CD14-positive monocyte (primary cell): ENCODE measurements at regions not wholly inside any gene's neighbourhood (a gene's known extent, or its start where the extent isn't known, plus 50 kb on each side); places are given as distances from the start of the nearest gene placed in this dataset.
"Not testable (repeated sequence)": the region's sequence is repeated elsewhere in the genome, so short reads cannot be mapped to it uniquely, and the experiment has no call there.

ENCODE experiments used
- DNase-seq, 3 donors: peaks; one replicate each; pipeline ENCODE4 v3.0.0-alpha.2; 2011 to 2022
- H2AFZ ChIP-seq: 2 replicates; pipeline ENCODE4 v1.6.0; 2012; ENCODE audit warnings: mild to moderate bottlenecking, low read depth, low read length, inconsistent platforms; ENCODE audit not compliant: insufficient read depth, poor library complexity, severe bottlenecking
- H3K27ac ChIP-seq, 2 donors: 1 replicate in 1 of 2; 2 replicates in 1 of 2; pipeline ENCODE4 v1.5.1; 2012 to 2013; ENCODE audit warnings: low read length in 2 of 2, control low read depth in 1 of 2, inconsistent platforms in 1 of 2, low read depth in 1 of 2, mild to moderate bottlenecking in 1 of 2
- H3K27me3 ChIP-seq, 2 donors: one replicate each; pipeline versions ENCODE4 v1.6.0 to v1.6.1; 2011 to 2013; ENCODE audit warnings: low read length in 2 of 2; ENCODE audit not compliant: control insufficient read depth in 2 of 2, insufficient read depth in 2 of 2
- H3K36me3 ChIP-seq, 2 donors: replicated peaks in 1 of 2; 1 replicate in 1 of 2; 2 replicates in 1 of 2; pipeline versions ENCODE4 v1.5.1 to v1.6.1; 2012 to 2013; ENCODE audit warnings: low read length in 2 of 2, control low read depth in 1 of 2, inconsistent platforms in 1 of 2, mild to moderate bottlenecking in 1 of 2; ENCODE audit not compliant: insufficient read depth in 2 of 2, control insufficient read depth in 1 of 2
- H3K4me1 ChIP-seq, 2 donors: 1 replicate in 1 of 2; 2 replicates in 1 of 2; pipeline versions ENCODE4 v1.5.1 to v1.6.1; 2012 to 2013; ENCODE audit warnings: low read length in 2 of 2, control low read depth in 1 of 2, inconsistent platforms in 1 of 2, mild to moderate bottlenecking in 1 of 2, moderate library complexity in 1 of 2; ENCODE audit not compliant: insufficient read depth in 2 of 2, control insufficient read depth in 1 of 2
- H3K4me2 ChIP-seq: replicated peaks from 2 replicates; pipeline ENCODE3; 2012; ENCODE audit warnings: low read length, moderate library complexity, mild to moderate bottlenecking; ENCODE audit not compliant: poor library complexity, severe bottlenecking; ENCODE audit errors: extremely low read depth
- H3K4me3 ChIP-seq, 3 experiments: fragments of 200-600 bp in 1 of 3; sonication (generic) in 1 of 3; replicated peaks in 1 of 3; 1 replicate in 2 of 3; 2 replicates in 1 of 3; pipeline ENCODE4 v1.5.1; 2011 to 2013; ENCODE audit warnings: low read length in 3 of 3, mild to moderate bottlenecking in 3 of 3, control low read depth in 2 of 3, low read depth in 2 of 3, inconsistent platforms in 1 of 3, moderate library complexity in 1 of 3
- H3K79me2 ChIP-seq: 2 replicates; pipeline ENCODE4 v1.6.0; 2012; ENCODE audit warnings: mild to moderate bottlenecking, control low read depth, inconsistent platforms, low read length, moderate library complexity; ENCODE audit not compliant: insufficient read depth
- H3K9ac ChIP-seq: 2 replicates; pipeline ENCODE4 v1.6.0; 2017; ENCODE audit warnings: low read length, mild to moderate bottlenecking; ENCODE audit not compliant: insufficient read depth, poor library complexity, severe bottlenecking
- H3K9me3 ChIP-seq, 2 donors: replicated peaks in 1 of 2; 1 replicate in 1 of 2; 2 replicates in 1 of 2; pipeline versions ENCODE4 v1.5.1 to v1.6.1; 2012 to 2013; ENCODE audit warnings: low read length in 2 of 2, control low read depth in 1 of 2; ENCODE audit not compliant: control insufficient read depth in 1 of 2, insufficient read depth in 1 of 2
- H4K20me1 ChIP-seq: 2 replicates; pipeline ENCODE4 v1.6.0; 2012; ENCODE audit warnings: mild to moderate bottlenecking, low read length, control low read depth, moderate library complexity; ENCODE audit not compliant: insufficient read depth
- H3K27ac Mint-ChIP-seq, 7 donors: one replicate each; pipeline ENCODE4 v1.8.0; 2020; ENCODE audit warnings: mild to moderate bottlenecking in 7 of 7, mixed read lengths in 7 of 7, moderate library complexity in 6 of 7, inconsistent platforms in 2 of 7
- H3K27me3 Mint-ChIP-seq, 3 donors: one replicate each; pipeline ENCODE4 v1.8.0; 2021 to 2022; ENCODE audit warnings: low read depth in 3 of 3, mild to moderate bottlenecking in 3 of 3, mixed read lengths in 3 of 3, moderate library complexity in 3 of 3, inconsistent platforms in 1 of 3
- H3K36me3 Mint-ChIP-seq, 2 donors: one replicate each; pipeline ENCODE4 v1.8.0; 2020; ENCODE audit warnings: mixed read lengths in 2 of 2, inconsistent platforms in 1 of 2, mild to moderate bottlenecking in 1 of 2
- H3K4me1 Mint-ChIP-seq: one replicate; pipeline ENCODE4 v1.8.0; 2020; ENCODE audit warnings: mild to moderate bottlenecking, mixed read lengths
- H3K4me3 Mint-ChIP-seq, 2 donors: one replicate each; pipeline ENCODE4 v1.8.0; 2020; ENCODE audit warnings: mild to moderate bottlenecking in 2 of 2, mixed read lengths in 2 of 2, moderate library complexity in 1 of 2
- H3K9me3 Mint-ChIP-seq, 7 donors: one replicate each; pipeline ENCODE4 v1.8.0; 2020 to 2022; ENCODE audit warnings: mixed read lengths in 7 of 7, mild to moderate bottlenecking in 6 of 7, moderate library complexity in 6 of 7, inconsistent platforms in 2 of 7
- WGBS: methylation state at CpG from one replicate; pipeline ENCODE4 v1.1.5; 2013; ENCODE audit warnings: missing lambda C conversion rate; ENCODE audit not compliant: insufficient coverage; 5-methylcytosine and 5-hydroxymethylcytosine counted together
- intact Hi-C, 2 donors: fragments of 100-400 bp; cut with micrococcal nuclease; formaldehyde crosslinking; loops; one replicate each; pipeline versions ENCODE4 v1.15.0 to v1.15.1; 2023

DNA sequence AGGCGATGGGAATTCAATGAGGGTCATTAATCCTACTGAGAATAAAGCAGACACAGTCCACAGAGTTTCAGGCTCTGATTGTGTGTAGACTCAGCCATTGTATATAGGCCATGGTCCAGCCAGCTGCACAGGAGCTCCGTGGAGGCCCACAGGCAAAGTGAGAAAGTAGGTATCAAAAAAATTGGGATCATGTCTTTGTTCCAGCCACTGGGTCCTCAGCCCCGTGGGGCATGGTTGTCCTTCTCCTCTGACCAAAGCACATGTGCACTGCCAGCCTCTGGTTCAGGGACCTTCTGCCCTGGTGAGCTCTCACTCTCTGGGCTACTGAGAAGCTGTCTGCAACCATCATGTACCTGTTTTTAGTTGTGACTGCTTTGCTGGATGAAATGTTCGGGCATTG, 79.7 kb downstream of the GOLGA8K start:
- H3K4me3 Mint-ChIP-seq, H4K20me1 ChIP-seq, H3K36me3 ChIP-seq, H3K4me1 ChIP-seq, H3K36me3 Mint-ChIP-seq, H3K9ac ChIP-seq, H3K4me3 ChIP-seq, H3K27ac Mint-ChIP-seq, H3K27me3 Mint-ChIP-seq, H3K9me3 ChIP-seq, H3K27ac ChIP-seq, intact Hi-C loops, H3K9me3 Mint-ChIP-seq, H3K4me1 Mint-ChIP-seq, H3K4me2 ChIP-seq, H3K79me2 ChIP-seq, DNase-seq, H3K27me3 ChIP-seq, H2AFZ ChIP-seq: not testable (repeated sequence)
- WGBS = no CpG with 5 or more reads among the region's 4 CpGs

DNA sequence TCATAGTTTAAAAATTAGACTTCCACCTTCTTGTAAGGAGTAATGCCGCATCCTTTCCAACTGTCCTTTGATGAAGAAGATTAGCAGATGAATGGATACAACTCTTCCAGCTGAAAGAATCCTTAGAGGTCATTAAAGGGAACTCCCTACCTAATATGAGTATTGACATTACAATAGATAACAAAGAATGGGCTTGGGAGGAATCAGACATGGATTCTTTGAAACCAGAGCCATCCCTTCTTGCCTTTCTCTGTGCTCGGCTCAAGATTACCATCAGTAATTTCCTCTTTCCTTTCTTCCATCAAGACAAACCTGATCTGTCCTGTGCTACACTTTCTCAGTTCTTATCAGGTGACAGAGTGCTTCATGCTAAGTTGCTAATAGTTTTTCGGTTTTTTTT, 83.8 kb downstream of the GOLGA8K start:
- H3K4me2 ChIP-seq, H3K9ac ChIP-seq, H3K9me3 Mint-ChIP-seq, H3K4me3 Mint-ChIP-seq, H3K27me3 Mint-ChIP-seq, H2AFZ ChIP-seq, H4K20me1 ChIP-seq, H3K4me1 Mint-ChIP-seq, H3K27ac ChIP-seq, H3K79me2 ChIP-seq, H3K27me3 ChIP-seq, DNase-seq, H3K27ac Mint-ChIP-seq, H3K36me3 ChIP-seq, H3K4me3 ChIP-seq, H3K36me3 Mint-ChIP-seq, intact Hi-C loops, H3K9me3 ChIP-seq, H3K4me1 ChIP-seq: not testable (repeated sequence)
- 80% methylated on average over 1 of the region's 3 CpGs for whole genome bisulfite sequencing

DNA sequence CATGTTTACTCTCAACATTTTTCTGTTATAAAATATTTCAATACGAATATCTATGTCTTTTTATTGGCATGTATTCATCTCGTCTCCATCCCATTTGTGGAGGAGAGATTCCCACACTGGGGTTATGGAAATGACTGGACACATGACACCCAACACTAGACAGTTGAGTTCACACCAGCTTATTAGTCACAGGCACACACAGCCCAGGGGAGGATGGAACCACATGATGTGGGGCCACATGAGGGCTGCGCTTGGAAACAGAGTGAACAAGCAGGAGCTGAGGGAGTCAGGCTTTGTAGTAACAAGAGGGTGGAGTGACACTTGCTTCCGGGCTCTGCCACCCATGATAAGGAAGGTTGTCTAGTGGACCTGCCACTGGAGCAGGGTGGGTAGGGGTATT, 86.6 kb downstream of the GOLGA8K start:
- H3K9me3 ChIP-seq, H3K4me1 Mint-ChIP-seq, H4K20me1 ChIP-seq, H3K36me3 Mint-ChIP-seq, H3K27ac ChIP-seq, H3K9ac ChIP-seq, H3K9me3 Mint-ChIP-seq, H3K36me3 ChIP-seq, H3K4me3 Mint-ChIP-seq, H3K4me2 ChIP-seq, H3K4me1 ChIP-seq, H3K4me3 ChIP-seq, H3K79me2 ChIP-seq, H3K27me3 Mint-ChIP-seq, H3K27me3 ChIP-seq, H3K27ac Mint-ChIP-seq, intact Hi-C loops, DNase-seq, H2AFZ ChIP-seq: not testable (repeated sequence)
- no CpG with 5 or more reads among the region's 4 CpGs for WGBS

DNA sequence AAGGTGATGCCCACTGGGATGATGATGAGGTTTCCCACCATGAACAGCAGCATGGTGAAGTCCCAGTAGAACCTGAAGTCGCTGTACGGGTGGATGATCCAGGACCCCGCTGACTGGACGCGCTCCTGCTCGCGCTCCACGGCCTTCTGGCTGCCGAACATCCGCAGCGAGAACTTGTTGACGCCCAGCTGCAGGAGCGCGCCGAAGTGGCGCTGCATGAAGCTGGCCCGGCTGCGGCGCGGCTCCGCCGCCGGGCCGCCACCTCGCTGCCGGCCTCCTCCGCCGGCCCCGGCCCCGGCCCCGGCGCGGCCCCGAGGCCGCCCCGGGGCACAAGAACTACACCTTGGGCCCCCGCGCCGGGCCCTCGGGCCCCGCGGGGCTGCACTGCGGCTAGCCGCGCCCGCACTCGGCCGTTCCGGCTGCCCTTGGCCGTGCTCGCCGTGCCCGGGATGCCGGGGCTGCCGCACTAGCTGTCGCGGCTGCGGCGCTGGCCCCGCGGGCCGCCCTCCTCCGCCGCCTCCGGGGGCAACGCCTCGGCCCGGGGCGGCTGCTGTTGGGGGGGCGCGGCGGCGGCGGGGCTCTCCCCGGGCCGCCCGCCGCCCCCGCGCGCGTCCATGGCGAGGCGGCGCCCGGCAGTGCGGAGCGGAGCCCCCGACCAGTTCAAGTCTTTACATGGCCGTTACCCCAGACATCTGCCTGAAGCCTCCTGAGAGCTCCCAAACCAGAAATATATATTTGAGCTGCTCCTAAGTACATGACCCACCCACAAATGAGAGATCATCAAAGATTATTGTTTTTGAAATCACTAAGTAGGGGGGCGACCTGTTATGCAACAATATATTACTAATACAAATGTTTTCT, 87.8 kb downstream of the GOLGA8K start:
- H3K27me3 Mint-ChIP-seq, H3K27ac ChIP-seq, DNase-seq, H3K4me3 ChIP-seq, H3K4me1 Mint-ChIP-seq, H2AFZ ChIP-seq, H3K79me2 ChIP-seq, H3K4me2 ChIP-seq, H3K36me3 ChIP-seq, H3K4me1 ChIP-seq, H3K9me3 Mint-ChIP-seq, H3K27me3 ChIP-seq, H3K9ac ChIP-seq, intact Hi-C loops, H3K36me3 Mint-ChIP-seq, H4K20me1 ChIP-seq, H3K27ac Mint-ChIP-seq, H3K9me3 ChIP-seq: not testable (repeated sequence)
- WGBS = no CpG with 5 or more reads among the region's 91 CpGs
- H3K4me3 Mint-ChIP-seq = peak overlapping the region in 1 of 2 donors; percentile 85
